ENCODE measurements at regions not wholly inside any gene's neighbourhood (a gene's known extent, or its start where the extent isn't known, plus 50 kb on each side); places are given as distances from the start of the nearest gene placed in this dataset.

DNA sequence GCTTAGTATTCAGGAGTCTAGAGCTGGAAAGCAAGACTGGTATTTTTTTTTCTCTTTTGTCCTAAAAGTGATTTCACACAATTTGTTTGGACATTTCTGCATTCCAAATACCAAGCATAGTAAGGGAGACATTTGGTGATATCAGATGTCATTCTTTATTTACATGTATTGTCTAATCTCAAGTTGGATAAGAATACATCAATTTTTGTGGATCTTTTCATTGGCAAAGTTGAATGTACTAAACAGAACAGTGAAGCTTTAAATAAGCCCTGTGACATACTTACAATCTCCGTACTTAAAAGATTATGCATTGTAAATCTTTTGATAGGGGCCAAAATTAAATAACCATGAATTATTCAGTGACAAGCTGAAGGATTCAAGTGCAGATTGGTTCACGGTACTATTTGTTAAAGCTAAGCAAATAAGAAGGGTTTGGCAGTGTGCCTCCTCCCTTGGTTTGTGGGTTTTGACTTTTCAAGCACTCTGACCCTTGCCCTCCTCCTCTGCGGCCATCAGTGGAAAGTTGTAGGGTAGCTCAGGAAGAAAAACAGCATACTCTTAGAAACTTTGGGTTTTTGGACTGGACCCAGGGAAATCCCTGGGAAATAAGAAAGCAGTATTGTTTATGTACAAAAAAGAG, 663.7 kb downstream of the ADGRL2 start:
- TF ChIP-seq, protein P1, sequence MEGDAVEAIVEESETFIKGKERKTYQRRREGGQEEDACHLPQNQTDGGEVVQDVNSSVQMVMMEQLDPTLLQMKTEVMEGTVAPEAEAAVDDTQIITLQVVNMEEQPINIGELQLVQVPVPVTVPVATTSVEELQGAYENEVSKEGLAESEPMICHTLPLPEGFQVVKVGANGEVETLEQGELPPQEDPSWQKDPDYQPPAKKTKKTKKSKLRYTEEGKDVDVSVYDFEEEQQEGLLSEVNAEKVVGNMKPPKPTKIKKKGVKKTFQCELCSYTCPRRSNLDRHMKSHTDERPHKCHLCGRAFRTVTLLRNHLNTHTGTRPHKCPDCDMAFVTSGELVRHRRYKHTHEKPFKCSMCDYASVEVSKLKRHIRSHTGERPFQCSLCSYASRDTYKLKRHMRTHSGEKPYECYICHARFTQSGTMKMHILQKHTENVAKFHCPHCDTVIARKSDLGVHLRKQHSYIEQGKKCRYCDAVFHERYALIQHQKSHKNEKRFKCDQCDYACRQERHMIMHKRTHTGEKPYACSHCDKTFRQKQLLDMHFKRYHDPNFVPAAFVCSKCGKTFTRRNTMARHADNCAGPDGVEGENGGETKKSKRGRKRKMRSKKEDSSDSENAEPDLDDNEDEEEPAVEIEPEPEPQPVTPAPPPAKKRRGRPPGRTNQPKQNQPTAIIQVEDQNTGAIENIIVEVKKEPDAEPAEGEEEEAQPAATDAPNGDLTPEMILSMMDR (IDR thresholded peaks at IDR 0.05; ENCODE audit: extremely low read depth, insufficient read depth, missing control alignments): no peak
- DNase-seq (ENCODE audit: low spot score): no peak
- in situ Hi-C loops (cut with MboI; ENCODE audit: low pct_unique_long_range_greater_than_20kb, low sequenced_read_pairs, unreplicated experiment): no loop called here

DNA sequence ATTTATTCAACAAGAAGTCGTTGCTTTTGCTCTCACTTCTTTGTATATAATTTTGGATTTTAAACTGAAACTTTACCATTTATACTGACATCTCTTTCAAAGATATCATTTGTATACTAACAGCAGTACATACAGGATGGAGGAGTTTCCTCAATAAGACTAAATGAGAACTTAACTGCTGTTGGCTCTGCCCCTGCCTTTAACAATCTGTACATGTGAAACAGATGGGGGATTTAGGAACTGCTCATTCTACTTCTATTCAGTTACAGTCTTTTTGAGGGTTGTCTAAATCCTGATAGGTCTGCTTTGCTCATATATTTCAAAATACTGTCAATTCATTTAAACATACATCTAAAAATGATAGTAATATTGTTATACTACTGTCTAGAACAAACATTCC, 663.2 kb downstream of the ADGRL2 start:
- in situ Hi-C loops (cut with MboI; ENCODE audit: low pct_unique_long_range_greater_than_20kb, low sequenced_read_pairs, unreplicated experiment): no loop called here
- no peak for DNase-seq (ENCODE audit: low spot score)
- TF ChIP-seq, protein P1 (IDR thresholded peaks at IDR 0.05; ENCODE audit: extremely low read depth, insufficient read depth, missing control alignments): no peak

DNA sequence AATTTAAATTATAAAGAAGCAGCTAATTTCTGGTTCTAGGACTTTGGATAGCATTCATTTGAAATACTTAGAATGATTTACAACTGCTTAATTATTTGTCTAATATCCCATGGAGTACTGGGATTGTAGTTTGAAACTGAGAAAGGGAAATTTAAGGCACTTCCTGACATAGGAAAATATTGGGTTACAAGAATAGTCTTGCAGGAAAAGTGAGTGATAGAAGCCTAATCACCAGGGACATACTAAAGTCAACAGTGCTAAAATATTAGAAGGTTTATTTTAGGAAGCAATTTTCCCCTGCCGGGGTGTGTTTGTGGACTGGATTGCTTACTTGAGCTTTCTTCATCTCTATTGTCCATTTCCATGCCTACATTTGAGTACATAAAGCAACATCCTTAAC, 661.6 kb downstream of the ADGRL2 start:
- in situ Hi-C loops (cut with MboI; ENCODE audit: low pct_unique_long_range_greater_than_20kb, low sequenced_read_pairs, unreplicated experiment): no loop called here
- TF ChIP-seq, protein P1 (IDR thresholded peaks at IDR 0.05; ENCODE audit: extremely low read depth, insufficient read depth, missing control alignments): no peak
- DNase-seq (ENCODE audit: low spot score): no peak

DNA sequence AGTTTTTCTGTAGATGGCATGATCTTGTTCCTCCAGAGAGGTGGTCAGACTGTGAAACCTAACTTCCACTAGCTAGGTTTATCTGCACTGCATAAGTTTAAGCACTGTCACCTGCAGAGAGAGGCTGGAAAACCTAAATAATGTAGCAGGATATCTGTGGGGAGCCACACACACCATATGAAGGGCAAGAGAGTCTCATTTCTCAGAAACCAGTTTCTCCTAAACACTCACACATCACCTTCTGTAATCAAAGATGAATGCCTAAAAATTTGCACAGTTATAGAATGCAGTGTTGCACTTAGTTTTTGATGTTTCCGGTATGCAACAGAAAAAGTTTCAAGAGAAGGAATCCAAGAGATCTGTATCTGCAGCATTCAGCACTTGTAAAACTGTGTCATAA, 654.6 kb downstream of the ADGRL2 start:
- TF ChIP-seq, protein P1 (IDR thresholded peaks at IDR 0.05; ENCODE audit: extremely low read depth, insufficient read depth, missing control alignments): no peak

DNA sequence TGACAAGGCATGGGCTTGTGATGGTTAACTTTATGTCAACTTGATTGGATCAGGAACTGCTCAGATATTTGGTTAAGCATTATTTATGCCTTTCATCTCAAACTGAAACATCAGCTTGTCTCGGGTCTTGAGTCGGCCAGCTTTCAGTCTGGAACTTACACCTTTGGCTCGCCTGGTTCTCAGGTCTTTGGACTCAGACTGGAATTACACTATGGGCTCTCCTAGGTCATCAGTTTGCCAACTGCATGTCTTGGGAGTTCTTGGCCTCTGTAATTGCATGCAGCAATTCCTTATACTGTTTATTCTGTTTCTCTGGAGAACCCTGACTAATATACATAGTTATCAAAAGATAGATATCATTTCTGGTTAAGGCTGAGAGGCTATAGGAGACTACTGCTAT, 653.7 kb downstream of the ADGRL2 start:
- DNase-seq (ENCODE audit: low spot score): no peak
- in situ Hi-C loops (cut with MboI; ENCODE audit: low pct_unique_long_range_greater_than_20kb, low sequenced_read_pairs, unreplicated experiment): no loop called here
- TF ChIP-seq, protein P1 (IDR thresholded peaks at IDR 0.05; ENCODE audit: extremely low read depth, insufficient read depth, missing control alignments): no peak

More for the DNA sequence above, 654.6 kb downstream of the ADGRL2 start:
- DNase-seq (ENCODE audit: low spot score): no peak
- in situ Hi-C loops (cut with MboI; ENCODE audit: low pct_unique_long_range_greater_than_20kb, low sequenced_read_pairs, unreplicated experiment): no loop called here

DNA sequence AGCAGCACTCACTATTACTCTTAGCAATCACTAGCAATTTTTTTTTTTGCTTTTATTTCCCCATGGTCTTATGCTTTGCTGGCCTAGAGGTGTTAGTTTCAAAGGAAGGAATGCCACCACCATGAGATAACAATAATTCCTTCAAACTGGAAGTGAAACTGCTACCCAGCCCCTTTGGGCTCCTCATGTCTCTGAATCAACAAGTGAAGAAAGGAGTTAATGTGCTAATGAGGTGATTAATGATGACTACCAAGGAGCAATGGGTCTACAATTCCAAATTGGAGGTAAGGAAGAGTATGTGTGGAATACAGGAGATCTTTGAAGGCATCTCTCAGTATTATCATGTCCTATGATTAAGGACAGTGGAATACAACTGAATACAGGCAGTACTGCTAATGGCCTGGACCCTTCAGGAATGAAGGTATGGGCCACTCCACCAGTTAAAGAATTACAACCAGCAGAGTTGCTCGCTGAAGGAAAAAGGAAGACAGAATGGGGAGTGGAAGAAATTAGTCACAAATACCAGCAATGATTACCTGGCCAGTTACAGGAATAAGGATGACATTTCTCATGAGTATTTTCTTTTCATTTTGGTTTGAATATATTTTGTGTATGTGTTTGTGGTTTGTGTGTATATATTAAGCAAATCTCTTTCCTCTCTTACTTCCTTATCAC, 652.9 kb downstream of the ADGRL2 start:
- no peak for DNase-seq (ENCODE audit: low spot score)
- in situ Hi-C loops (cut with MboI; ENCODE audit: low pct_unique_long_range_greater_than_20kb, low sequenced_read_pairs, unreplicated experiment): no loop called here
- TF ChIP-seq, protein P1 (IDR thresholded peaks at IDR 0.05; ENCODE audit: extremely low read depth, insufficient read depth, missing control alignments): no peak

All from GM13977 (cell line).